GM06990 (cell line): ENCODE measurements at regions not wholly inside any gene's neighbourhood (a gene's known extent, or its start where the extent isn't known, plus 50 kb on each side); places are given as distances from the start of the nearest gene placed in this dataset.
"Not testable (repeated sequence)": the region's sequence is repeated elsewhere in the genome, so short reads cannot be mapped to it uniquely, and the experiment has no call there.

Experiments
- DNase-seq: peaks from one replicate; pipeline ENCODE4 v3.0.0-alpha.2; 2011; ENCODE audit not compliant: insufficient read length; ENCODE audit errors: extremely low read depth
- H3K27me3 ChIP-seq: replicated peaks from 2 replicates; pipeline ENCODE4 v1.6.0; 2011; ENCODE audit warnings: low read length; ENCODE audit not compliant: control insufficient read depth, insufficient read depth
- H3K36me3 ChIP-seq: 2 replicates; pipeline ENCODE4 v1.5.1; 2011; ENCODE audit warnings: low read length; ENCODE audit not compliant: control insufficient read depth, insufficient read depth
- H3K4me3 ChIP-seq: replicated peaks from 2 replicates; pipeline ENCODE4 v1.5.1; 2011; ENCODE audit warnings: low read depth, mild to moderate bottlenecking, control low read depth, low read length
- TF ChIP-seq, protein P1 (sequence below): IDR thresholded peaks from 2 replicates; pipeline ENCODE4 v1.5.1; 2011; ENCODE audit warnings: low read length, control low read depth, mild to moderate bottlenecking, inconsistent platforms; ENCODE audit not compliant: insufficient read depth, poor library complexity, severe bottlenecking

- no peak for DNase-seq
- TF ChIP-seq, protein P1, sequence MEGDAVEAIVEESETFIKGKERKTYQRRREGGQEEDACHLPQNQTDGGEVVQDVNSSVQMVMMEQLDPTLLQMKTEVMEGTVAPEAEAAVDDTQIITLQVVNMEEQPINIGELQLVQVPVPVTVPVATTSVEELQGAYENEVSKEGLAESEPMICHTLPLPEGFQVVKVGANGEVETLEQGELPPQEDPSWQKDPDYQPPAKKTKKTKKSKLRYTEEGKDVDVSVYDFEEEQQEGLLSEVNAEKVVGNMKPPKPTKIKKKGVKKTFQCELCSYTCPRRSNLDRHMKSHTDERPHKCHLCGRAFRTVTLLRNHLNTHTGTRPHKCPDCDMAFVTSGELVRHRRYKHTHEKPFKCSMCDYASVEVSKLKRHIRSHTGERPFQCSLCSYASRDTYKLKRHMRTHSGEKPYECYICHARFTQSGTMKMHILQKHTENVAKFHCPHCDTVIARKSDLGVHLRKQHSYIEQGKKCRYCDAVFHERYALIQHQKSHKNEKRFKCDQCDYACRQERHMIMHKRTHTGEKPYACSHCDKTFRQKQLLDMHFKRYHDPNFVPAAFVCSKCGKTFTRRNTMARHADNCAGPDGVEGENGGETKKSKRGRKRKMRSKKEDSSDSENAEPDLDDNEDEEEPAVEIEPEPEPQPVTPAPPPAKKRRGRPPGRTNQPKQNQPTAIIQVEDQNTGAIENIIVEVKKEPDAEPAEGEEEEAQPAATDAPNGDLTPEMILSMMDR = peak; percentile 51
- H3K4me3 ChIP-seq = peak overlapping the region; percentile 53
- H3K27me3 ChIP-seq = no peaks in the 10 kb centered on the region; the same call in 1 of the 2 replicates
- no peaks in the 10 kb centered on the region; the same call in 1 of the 2 replicates for H3K36me3 ChIP-seq
Measured at GRCh38 chr6:37565267-37566110, 65.8 kb upstream of the CCDC167 start.

- not testable (repeated sequence) for H3K4me3 ChIP-seq, DNase-seq, H3K36me3 ChIP-seq, H3K27me3 ChIP-seq
Measured at GRCh38 chr6:37562926-37563288, 63.2 kb upstream of the CCDC167 start.

DNA sequence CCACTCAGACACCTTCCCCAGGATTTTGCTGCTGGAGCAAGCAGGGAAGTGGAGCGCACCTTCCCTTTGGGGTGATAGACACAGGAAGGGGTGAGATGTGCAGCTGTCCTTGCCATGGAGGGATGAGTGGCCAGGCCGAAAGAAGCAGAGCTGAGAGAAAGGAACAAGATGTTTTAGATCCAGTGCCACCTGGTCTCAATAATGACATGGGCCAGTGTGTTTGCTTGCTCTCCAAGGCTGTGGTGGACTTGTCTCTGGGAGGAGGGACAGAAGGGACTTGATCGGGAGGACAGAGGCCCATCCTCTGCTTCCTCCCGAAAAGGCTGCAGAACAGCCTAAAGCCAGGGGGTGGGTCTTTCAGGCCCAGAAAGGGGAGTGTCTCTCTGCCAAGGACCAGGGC lies 61.7 kb upstream of the CCDC167 start:
- Histone ChIP-seq H3K27me3 (no peaks in the 10 kb centered on the region), H3K4me3 (no peak overlapping the region), H3K36me3 (peaks cover 4% of the 10 kb centered on the region)
- TF ChIP-seq, protein P1 = no peak
- DNase-seq = no peak

GRCh38 chr6:37560737-37561103 lies 61.0 kb upstream of the CCDC167 start:
- H3K27me3 ChIP-seq = no peaks in the 10 kb centered on the region
- DNase-seq = no peak

DNA sequence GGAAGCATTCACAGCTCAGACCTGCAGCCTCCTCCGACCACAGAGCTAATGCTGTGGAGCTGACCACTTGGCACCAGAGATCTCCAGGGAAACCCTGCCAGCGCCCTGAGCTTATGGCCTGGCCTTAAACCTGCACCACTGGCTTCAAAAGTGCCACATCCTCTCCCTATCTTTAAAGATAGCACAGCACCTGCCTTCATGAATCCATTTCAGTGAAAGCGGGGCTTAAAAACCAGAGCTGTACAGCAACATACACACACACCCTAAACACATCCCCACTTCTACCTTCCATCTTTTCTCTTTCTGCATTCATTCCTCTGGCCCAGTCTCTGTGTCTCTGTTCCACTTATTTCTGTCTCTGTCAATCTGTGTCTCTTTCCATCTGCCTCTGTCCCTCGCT lies 59.8 kb upstream of the CCDC167 start:
- TF ChIP-seq, protein P1 = no peak
- Histone ChIP-seq H3K36me3 (peaks cover 4% of the 10 kb centered on the region), H3K27me3 (no peaks in the 10 kb centered on the region), H3K4me3 (no peak overlapping the region)
- no peak for DNase-seq

More at GRCh38 chr6:37560737-37561103, 61.0 kb upstream of the CCDC167 start:
- no peak overlapping the region for H3K4me3 ChIP-seq
- TF ChIP-seq, protein P1 = no peak
- H3K36me3 ChIP-seq = peaks cover 4% of the 10 kb centered on the region

- TF ChIP-seq, protein P1 = no peak
- no peak for DNase-seq
- peaks cover 4% of the 10 kb centered on the region for H3K36me3 ChIP-seq
- H3K27me3 ChIP-seq = no peaks in the 10 kb centered on the region
- no peak overlapping the region for H3K4me3 ChIP-seq
Measured at GRCh38 chr6:37559050-37559449, 59.4 kb upstream of the CCDC167 start.
